ENCODE measurements at regions not wholly inside any gene's neighbourhood (a gene's known extent, or its start where the extent isn't known, plus 50 kb on each side); places are given as distances from the start of the nearest gene placed in this dataset.

- TF ChIP-seq, protein P1, sequence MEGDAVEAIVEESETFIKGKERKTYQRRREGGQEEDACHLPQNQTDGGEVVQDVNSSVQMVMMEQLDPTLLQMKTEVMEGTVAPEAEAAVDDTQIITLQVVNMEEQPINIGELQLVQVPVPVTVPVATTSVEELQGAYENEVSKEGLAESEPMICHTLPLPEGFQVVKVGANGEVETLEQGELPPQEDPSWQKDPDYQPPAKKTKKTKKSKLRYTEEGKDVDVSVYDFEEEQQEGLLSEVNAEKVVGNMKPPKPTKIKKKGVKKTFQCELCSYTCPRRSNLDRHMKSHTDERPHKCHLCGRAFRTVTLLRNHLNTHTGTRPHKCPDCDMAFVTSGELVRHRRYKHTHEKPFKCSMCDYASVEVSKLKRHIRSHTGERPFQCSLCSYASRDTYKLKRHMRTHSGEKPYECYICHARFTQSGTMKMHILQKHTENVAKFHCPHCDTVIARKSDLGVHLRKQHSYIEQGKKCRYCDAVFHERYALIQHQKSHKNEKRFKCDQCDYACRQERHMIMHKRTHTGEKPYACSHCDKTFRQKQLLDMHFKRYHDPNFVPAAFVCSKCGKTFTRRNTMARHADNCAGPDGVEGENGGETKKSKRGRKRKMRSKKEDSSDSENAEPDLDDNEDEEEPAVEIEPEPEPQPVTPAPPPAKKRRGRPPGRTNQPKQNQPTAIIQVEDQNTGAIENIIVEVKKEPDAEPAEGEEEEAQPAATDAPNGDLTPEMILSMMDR (IDR thresholded peaks at IDR 0.05), result no peak
- TF ChIP-seq CEBPB (IDR thresholded peaks at IDR 0.05), result no peak
- no peak for TF ChIP-seq POLR2A (IDR thresholded peaks at IDR 0.05; ENCODE audit: low read length)
- no peak for TF ChIP-seq RNF2 (IDR thresholded peaks at IDR 0.05; ENCODE audit: borderline replicate concordance, low read depth)
These were observed 430.4 kb downstream of the MTX2 start for GRCh38 chr2:176699644-176700043.

All from A549 (cell line).